Ureter (tissue), 1 donor: ENCODE measurements at regions not wholly inside any gene's neighbourhood (a gene's known extent, or its start where the extent isn't known, plus 50 kb on each side); places are given as distances from the start of the nearest gene placed in this dataset.

Source experiments
- DNase-seq: peaks from one replicate; pipeline ENCODE4 v3.0.0-alpha.2; 2020; ENCODE audit warnings: low spot score
- donor health status: DM: yes; HTN: yes; CAD: no.

GRCh38 chr10:44176311-44176710 lies 208.6 kb downstream of the CXCL12 start:
- no peak for DNase-seq

- DNase-seq = no peak
Observed at GRCh38 chr10:44173608-44173894, 211.3 kb downstream of the CXCL12 start.

- no peak for DNase-seq
Observed at GRCh38 chr10:44172883-44173607, 211.9 kb downstream of the CXCL12 start.

GRCh38 chr10:44171765-44172164 lies 213.1 kb downstream of the CXCL12 start:
- DNase-seq = no peak

GRCh38 chr10:44168478-44168877 lies 216.4 kb downstream of the CXCL12 start:
- no peak for DNase-seq

- DNase-seq = no peak
Observed at GRCh38 chr10:44167752-44168151, 217.1 kb downstream of the CXCL12 start.

- DNase-seq = no peak
Observed at GRCh38 chr10:44166441-44166840, 218.5 kb downstream of the CXCL12 start.

- no peak for DNase-seq
Observed at GRCh38 chr10:44164251-44164956, 220.5 kb downstream of the CXCL12 start.

- DNase-seq = no peak
Observed at GRCh38 chr10:44161184-44161583, 223.7 kb downstream of the CXCL12 start.

GRCh38 chr10:44157574-44157973 lies 227.3 kb downstream of the CXCL12 start:
- no peak for DNase-seq

- no peak for DNase-seq
Observed at GRCh38 chr10:44154956-44155355, 229.9 kb downstream of the CXCL12 start.

- DNase-seq = no peak
Observed at GRCh38 chr10:44153918-44154670, 230.8 kb downstream of the CXCL12 start.

GRCh38 chr10:44143556-44143955 lies 241.3 kb downstream of the CXCL12 start:
- no peak for DNase-seq

- DNase-seq = no peak
Observed at GRCh38 chr10:44132361-44133289, 252.3 kb downstream of the CXCL12 start.

- no peak for DNase-seq
Observed at GRCh38 chr10:44126291-44126717, 258.6 kb downstream of the CXCL12 start.

- no peak for DNase-seq
Observed at GRCh38 chr10:44125879-44126278, 259.0 kb downstream of the CXCL12 start.

GRCh38 chr10:44118500-44118899 lies 266.4 kb downstream of the CXCL12 start:
- no peak for DNase-seq

- no peak for DNase-seq
Observed at GRCh38 chr10:44116474-44116873, 268.4 kb downstream of the CXCL12 start.

- DNase-seq = no peak
Observed at GRCh38 chr10:44115516-44115915, 269.4 kb downstream of the CXCL12 start.

- DNase-seq = no peak
Observed at GRCh38 chr10:44114441-44114840, 270.5 kb downstream of the CXCL12 start.

- DNase-seq = peak; percentile 51
Observed at GRCh38 chr10:44112280-44112679, 272.6 kb downstream of the CXCL12 start.

GRCh38 chr10:44105696-44106095 lies 279.2 kb downstream of the CXCL12 start:
- DNase-seq = no peak
